NCI-H2171 (cell line): ENCODE measurements at regions not wholly inside any gene's neighbourhood (a gene's known extent, or its start where the extent isn't known, plus 50 kb on each side); places are given as distances from the start of the nearest gene placed in this dataset.
"Not testable (repeated sequence)": the region's sequence is repeated elsewhere in the genome, so short reads cannot be mapped to it uniquely, and the experiment has no call there.

Source experiments
- DNase-seq: peaks from one replicate; lab custom pipeline; 2025; lab: John Stamatoyannopoulos, UW

- DNase-seq, result no peak
These were observed 929.7 kb downstream of the PCDH7 start for GRCh38 chr4:31649878-31650277.

GRCh38 chr4:31651541-31651940 is 931.4 kb downstream of the PCDH7 start:
- no peak for DNase-seq

DNA sequence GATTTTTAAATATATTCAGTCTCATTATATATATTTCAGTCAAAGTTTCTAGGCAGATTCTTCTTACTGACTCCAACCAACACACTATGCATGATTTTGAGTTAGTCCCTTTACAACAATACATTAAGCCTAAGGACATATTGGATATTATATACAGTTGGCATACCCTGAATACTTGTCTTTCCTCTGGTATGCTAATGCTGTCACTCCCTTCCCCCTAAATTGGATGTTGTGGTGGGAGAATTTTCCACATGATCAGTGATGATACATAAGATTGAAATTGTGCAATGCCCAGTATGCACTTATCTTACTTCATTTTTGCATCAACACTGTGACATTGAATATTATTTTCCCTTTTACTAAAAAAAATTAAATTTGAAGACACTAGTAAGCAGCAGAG is 935.2 kb downstream of the PCDH7 start:
- no peak for DNase-seq

- no peak for DNase-seq
These were observed 937.8 kb downstream of the PCDH7 start for GRCh38 chr4:31657859-31658570.

- no peak for DNase-seq
These were observed 940.7 kb downstream of the PCDH7 start for GRCh38 chr4:31660916-31661315.

DNA sequence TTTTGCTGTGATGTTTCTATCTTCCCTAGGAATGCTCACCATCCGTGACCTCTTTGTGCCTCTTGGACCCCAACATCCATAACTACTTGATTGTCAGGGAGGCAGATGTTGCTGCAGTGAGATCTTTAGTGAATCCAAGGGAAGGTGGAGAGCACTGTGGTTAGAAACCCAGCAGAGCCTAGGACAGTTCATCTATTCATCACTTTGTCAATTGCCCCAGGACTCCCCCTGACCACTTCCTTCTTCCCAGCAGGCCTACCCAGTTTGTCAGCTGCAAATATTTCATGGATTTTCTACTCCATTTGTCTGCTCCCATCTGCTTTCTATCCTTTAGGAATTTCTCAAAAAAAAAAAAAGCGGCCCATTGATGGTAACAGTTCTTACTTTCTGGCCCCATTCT is 942.8 kb downstream of the PCDH7 start:
- DNase-seq, result no peak

DNA sequence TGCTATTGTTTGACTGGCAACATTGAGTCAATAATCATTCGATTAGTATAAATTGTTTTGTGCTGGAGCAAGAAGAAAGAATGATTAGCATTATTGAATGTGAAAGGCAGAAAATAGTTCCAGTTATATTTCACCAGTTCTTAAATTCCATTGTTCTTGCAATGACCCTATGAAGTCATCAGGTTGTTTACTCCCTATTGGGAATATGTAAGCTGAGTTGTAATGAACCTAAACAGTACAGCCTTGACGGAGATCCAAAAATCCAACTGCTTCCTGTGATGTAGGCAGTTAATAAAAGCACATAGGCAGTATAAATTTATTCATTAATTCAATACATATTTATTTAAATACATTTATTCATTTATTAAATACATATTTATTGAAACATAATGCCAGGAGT is 947.5 kb downstream of the PCDH7 start:
- DNase-seq, result no peak

DNA sequence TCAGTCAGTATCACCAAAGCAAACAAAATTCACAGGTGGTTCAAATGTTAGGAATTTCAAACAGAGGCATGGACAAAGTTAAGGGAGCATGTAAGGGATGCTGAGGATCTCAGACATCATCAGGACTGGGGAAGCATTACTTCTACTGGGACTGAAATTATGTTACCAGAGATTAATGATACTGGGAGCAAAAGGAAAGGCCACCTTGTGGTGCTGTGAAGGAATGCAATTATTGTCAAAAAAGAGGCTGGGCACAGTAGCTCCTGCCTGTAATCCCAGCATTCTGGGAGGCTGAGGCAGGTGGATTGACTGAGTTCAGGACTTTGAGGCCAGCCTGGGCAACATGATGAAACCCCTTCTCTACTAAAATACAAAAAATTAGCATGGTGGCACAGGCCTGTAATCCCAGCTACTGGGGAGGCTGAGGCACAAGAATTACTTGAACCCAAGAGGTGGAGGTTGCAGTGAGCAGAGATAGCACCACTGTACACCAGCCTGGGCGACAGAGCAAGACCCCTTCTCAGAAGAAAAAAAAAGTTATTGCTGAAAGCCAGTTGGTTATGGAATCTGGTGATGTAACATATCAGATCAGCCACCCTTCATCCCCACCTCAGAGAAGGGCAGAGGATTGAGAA is 954.3 kb downstream of the PCDH7 start:
- DNase-seq, result no peak

GRCh38 chr4:31678356-31678755 is 958.2 kb downstream of the PCDH7 start:
- DNase-seq, result no peak

DNA sequence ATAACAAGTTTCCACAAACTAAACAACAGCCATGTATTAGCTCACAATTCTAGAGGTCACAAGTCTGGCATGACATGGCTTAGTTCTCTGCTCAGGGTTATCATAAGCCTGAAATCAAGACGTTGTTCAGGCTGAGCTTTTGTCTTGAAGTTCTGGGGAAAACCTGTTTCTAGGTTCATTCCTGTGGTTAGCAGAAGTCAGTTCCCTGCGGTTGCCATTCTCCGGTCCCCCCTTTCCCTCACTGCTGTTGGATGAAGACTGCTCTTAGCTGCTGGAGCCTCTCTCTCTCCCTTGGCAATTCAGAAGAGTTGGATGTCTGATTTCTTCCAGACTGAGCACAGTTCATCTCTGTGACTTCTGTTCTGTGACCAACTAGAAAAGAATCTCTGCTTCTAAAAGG is 962.6 kb downstream of the PCDH7 start:
- DNase-seq, result no peak

DNA sequence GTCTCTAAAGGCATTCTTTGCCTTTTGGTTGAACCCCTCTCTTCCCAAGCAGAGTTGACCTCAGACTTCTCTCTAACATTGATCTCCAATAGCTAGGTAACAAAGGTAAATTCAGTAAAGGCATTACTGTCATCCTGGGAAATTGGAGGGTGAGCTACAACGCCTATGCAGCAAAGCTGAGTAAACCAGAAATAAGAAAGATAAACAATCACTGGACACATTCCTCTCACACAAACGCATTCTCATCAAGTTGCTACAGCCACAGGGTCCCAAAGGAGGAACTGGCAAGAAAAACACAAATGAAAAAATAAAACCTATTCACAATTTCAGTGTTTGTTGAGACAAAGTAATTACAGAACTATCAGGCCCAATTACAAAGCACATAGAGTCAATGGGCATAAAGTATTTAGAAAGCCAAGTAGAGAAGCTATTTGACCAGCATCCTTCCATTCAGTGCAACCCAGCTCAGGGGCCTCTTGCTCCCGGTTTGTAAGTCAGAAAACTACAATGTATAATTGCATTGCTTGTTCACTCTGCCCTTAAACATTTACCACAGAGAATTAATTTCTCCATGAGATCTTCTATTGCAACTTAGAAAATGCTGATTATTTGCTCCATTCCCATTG is 967.7 kb downstream of the PCDH7 start:
- DNase-seq, result no peak

DNA sequence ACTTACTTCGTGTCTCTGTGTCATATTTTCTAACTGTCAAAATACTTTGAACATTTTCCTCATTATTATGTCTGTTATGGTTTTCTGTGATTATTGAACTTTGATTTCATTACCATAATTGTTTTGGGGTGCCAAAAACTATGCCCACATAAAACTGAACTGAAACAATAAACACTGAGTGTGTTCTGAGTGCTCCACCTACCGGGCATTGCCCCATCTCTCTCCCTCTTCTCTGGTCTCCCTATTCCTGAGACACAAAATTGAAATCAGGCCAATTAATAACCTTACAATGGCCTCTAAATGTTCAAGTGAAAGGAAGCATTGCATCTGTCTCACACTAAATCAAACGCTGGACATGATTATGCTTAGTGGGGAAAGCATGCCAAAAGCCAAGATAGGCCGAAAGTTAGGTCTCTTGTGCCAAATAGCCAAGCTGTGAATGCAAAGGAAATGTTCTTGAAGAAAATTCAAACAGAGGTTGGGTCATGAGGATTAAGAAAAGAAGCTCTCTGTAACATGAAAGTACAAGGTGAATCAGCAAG is 972.3 kb downstream of the PCDH7 start:
- DNase-seq, result no peak

DNA sequence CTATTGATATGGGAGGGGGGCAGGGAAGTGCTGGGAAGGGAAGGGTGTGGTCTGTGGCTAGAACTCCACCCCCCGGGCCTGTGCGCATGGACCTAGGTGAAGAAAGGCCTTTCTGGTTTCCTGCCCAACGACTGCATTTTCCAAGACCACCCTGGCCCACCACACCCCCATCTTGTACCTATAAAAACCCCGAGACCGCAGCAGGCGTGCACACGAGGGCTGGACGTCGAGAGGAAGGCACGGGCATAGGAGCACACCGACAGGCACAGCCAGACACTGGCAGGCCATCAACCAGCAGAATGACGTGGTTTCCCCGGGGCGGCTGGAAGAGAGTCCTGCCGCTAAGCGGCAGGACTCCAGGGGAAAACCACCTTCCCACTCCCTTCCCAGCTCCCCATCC is 981.1 kb downstream of the PCDH7 start:
- DNase-seq, result no peak

- no peak for DNase-seq
These were observed 982.2 kb downstream of the PCDH7 start for GRCh38 chr4:31702326-31702725.

GRCh38 chr4:31714238-31714637 is 994.1 kb downstream of the PCDH7 start:
- no peak for DNase-seq

- no peak for DNase-seq
These were observed 995.1 kb downstream of the PCDH7 start for GRCh38 chr4:31715302-31715701.

GRCh38 chr4:31727030-31727429 is 1006.9 kb downstream of the PCDH7 start:
- DNase-seq, result no peak

DNA sequence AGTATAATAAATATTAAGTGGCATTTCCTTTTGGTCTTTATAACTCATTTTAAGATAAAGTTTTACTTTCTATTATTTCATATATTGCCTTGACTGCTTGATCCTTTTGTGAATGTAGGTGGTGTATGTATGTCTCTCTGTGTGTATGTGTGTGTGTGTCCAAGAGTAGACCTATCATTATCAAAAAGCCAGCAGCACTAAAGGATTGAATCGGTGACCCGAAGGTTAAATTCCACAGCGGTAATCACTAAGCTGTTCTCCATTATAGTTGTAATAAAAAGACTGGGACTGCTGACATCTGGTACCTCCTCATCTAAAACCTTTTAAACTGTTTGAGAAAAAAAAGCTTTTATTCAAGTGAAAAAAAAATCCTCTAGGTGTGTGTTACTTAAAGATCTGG is 1014.8 kb downstream of the PCDH7 start:
- DNase-seq, result no peak

- DNase-seq, result no peak
These were observed 1017.2 kb downstream of the PCDH7 start for GRCh38 chr4:31737419-31737818.

DNA sequence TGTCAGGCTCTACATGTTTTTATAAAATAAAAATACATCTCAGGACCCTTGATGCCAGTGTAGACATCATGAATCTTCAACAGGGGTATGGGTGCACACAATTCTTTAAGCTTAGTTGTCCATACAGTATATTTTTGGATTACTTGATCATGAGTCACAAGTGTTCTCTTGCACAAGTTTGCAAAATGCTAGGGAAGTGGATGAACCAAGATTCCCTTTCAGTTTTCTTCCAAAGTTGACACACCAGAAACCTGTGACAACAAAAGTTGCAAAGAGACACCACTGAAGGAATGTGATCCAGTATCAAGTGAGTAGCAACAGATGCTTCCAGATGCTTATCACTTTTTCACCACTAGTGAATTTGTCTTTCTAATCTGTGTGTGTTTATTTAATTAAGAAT is 1021.2 kb downstream of the PCDH7 start:
- DNase-seq, result no peak

GRCh38 chr4:31748382-31748781 is 1028.2 kb downstream of the PCDH7 start:
- DNase-seq, result no peak

DNA sequence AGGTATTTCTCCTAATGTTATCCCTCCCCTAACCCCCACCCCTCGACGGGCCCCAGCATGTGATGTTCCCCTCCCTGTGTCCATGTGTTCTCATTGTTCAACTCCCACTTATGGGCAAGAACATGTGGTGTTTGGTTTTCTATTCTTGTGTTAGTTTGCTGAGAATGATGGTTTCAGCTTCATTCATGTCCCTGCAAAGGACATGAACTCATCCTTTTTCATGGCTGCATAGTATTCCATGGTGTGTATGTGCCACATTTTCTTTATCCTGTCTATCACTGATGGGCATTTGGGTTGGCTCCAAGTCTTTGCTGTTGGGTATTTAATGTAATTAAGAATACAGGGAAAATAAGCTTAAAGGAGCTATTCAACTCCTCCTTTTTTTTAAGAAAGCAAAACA is 1030.4 kb downstream of the PCDH7 start:
- DNase-seq, result not testable (repeated sequence)

DNA sequence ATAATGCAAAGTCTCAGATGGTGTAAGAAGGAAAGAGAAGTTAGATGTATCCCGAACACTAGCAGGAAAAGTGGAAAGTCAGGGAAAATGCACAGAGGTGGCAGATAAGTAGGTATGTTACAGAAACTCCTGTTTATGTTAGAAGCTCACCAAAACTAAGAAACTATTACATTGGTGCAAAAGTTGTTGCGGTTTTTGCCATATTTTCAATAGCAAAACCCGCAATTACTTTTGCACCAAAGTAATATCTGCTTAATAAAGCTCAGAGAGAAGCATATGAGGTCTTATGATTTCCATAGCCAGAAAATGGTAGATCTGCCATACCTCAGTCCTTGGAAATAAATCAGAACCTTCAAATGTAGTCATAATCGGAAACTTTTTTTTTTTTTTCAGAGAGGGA is 1035.6 kb downstream of the PCDH7 start:
- DNase-seq, result no peak
